ENCODE measurements at regions not wholly inside any gene's neighbourhood (a gene's known extent, or its start where the extent isn't known, plus 50 kb on each side); places are given as distances from the start of the nearest gene placed in this dataset.

GRCh38 chr7:25887266-25887665, 264.7 kb upstream of the NFE2L3 start:
- Histone ChIP-seq H2AFZ (ENCODE audit: insufficient read depth, low read depth, low read length, poor library complexity, severe bottlenecking) (no peak overlapping the region), H3K27me3 (replicated peaks in 1 of 4; ENCODE audit: control extremely low read depth in 1 of 4, control insufficient read depth in 3 of 4, insufficient read depth in 4 of 4, low read length in 3 of 4) (peaks cover 0 to 39% (median 17%) of the 10 kb centered on the region in 4 experiments), H3K4me2 (replicated peaks; ENCODE audit: low read depth, low read length, poor library complexity, severe bottlenecking) (no peak overlapping the region), H3K27ac (ENCODE audit: low read length in 2 of 2) (no peak overlapping the region), H3K4me1 (ENCODE audit: control insufficient read depth in 2 of 2, insufficient read depth in 2 of 2, low read length in 2 of 2) (no peaks in the 10 kb centered on the region), H3K4me3 (ENCODE audit: control extremely low read depth in 1 of 5, extremely low read depth in 1 of 5, insufficient read depth in 1 of 5, low read depth in 2 of 5, low read length in 4 of 5) (no peak overlapping the region), H3K36me3 (replicated peaks in 1 of 2; ENCODE audit: control extremely low read depth in 1 of 2, control insufficient read depth in 1 of 2, extremely low read depth in 1 of 2, insufficient read depth in 2 of 2, low read length in 1 of 2) (no peaks in the 10 kb centered on the region), H4K20me1 (ENCODE audit: control insufficient read depth, insufficient read depth, low read length, poor library complexity, severe bottlenecking) (no peaks in the 10 kb centered on the region), H3K9ac (ENCODE audit: low read length) (no peak overlapping the region), H3K79me2 (ENCODE audit: control insufficient read depth, insufficient read depth, low read length) (no peaks in the 10 kb centered on the region), H3K9me3 (ENCODE audit: control extremely low read depth in 1 of 3, control insufficient read depth in 2 of 3, insufficient read depth in 1 of 3, low read length in 2 of 3) (no peaks in the 10 kb centered on the region)
- Mint-ChIP-seq H3K9me3 (ENCODE audit: insufficient read depth) (no peaks in the 10 kb centered on the region), H3K4me1 (no peaks in the 10 kb centered on the region), H3K27ac (no peak overlapping the region), H3K27me3 (peaks cover 71% of the 10 kb centered on the region), H3K4me3 (no peak overlapping the region)
- DNase-seq: no peak
- TF ChIP-seq, protein P1, sequence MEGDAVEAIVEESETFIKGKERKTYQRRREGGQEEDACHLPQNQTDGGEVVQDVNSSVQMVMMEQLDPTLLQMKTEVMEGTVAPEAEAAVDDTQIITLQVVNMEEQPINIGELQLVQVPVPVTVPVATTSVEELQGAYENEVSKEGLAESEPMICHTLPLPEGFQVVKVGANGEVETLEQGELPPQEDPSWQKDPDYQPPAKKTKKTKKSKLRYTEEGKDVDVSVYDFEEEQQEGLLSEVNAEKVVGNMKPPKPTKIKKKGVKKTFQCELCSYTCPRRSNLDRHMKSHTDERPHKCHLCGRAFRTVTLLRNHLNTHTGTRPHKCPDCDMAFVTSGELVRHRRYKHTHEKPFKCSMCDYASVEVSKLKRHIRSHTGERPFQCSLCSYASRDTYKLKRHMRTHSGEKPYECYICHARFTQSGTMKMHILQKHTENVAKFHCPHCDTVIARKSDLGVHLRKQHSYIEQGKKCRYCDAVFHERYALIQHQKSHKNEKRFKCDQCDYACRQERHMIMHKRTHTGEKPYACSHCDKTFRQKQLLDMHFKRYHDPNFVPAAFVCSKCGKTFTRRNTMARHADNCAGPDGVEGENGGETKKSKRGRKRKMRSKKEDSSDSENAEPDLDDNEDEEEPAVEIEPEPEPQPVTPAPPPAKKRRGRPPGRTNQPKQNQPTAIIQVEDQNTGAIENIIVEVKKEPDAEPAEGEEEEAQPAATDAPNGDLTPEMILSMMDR (IDR thresholded peaks at IDR 0.05): no peak
- no peak for TF ChIP-seq EZH2 (IDR thresholded peaks at IDR 0.05; ENCODE audit: borderline replicate concordance, insufficient read depth, low read depth, low read length, poor library complexity, severe bottlenecking)
- ChIA-PET CTCF (interaction anchor here (1.7 to 1.8 kb wide), 2 partner anchors 9 to 478 kb away, joined by 4 to 5 read pairs; no protein-coding TSS in a partner anchor), POLR2A (no interaction called here)
- WGBS (ENCODE audit: insufficient coverage): 74% methylated on average over 3 of the region's 3 CpGs
- intact Hi-C loops (cut with micrococcal nuclease): no loop called here
- no peak for ATAC-seq (ENCODE audit: low read depth)

- Histone ChIP-seq H3K9me3 (ENCODE audit: control extremely low read depth in 1 of 3, control insufficient read depth in 2 of 3, insufficient read depth in 1 of 3, low read length in 2 of 3) (no peaks in the 10 kb centered on the region), H3K27ac (ENCODE audit: low read length in 2 of 2) (no peak overlapping the region), H3K36me3 (replicated peaks in 1 of 2; ENCODE audit: control extremely low read depth in 1 of 2, control insufficient read depth in 1 of 2, extremely low read depth in 1 of 2, insufficient read depth in 2 of 2, low read length in 1 of 2) (no peaks in the 10 kb centered on the region), H3K79me2 (ENCODE audit: control insufficient read depth, insufficient read depth, low read length) (no peaks in the 10 kb centered on the region), H3K4me2 (replicated peaks; ENCODE audit: low read depth, low read length, poor library complexity, severe bottlenecking) (no peak overlapping the region), H2AFZ (ENCODE audit: insufficient read depth, low read depth, low read length, poor library complexity, severe bottlenecking) (no peak overlapping the region), H4K20me1 (ENCODE audit: control insufficient read depth, insufficient read depth, low read length, poor library complexity, severe bottlenecking) (no peaks in the 10 kb centered on the region), H3K4me1 (ENCODE audit: control insufficient read depth in 2 of 2, insufficient read depth in 2 of 2, low read length in 2 of 2) (peaks cover 0 to 4% of the 10 kb centered on the region in 2 donors), H3K27me3 (replicated peaks in 1 of 4; ENCODE audit: control extremely low read depth in 1 of 4, control insufficient read depth in 3 of 4, insufficient read depth in 4 of 4, low read length in 3 of 4) (peaks cover 0 to 36% (median 13%) of the 10 kb centered on the region in 4 experiments), H3K4me3 (ENCODE audit: control extremely low read depth in 1 of 5, extremely low read depth in 1 of 5, insufficient read depth in 1 of 5, low read depth in 2 of 5, low read length in 4 of 5) (no peak overlapping the region), H3K9ac (ENCODE audit: low read length) (no peak overlapping the region)
- CTCF ChIA-PET: interaction anchor here (1.2 to 1.8 kb wide), 4 partner anchors 10 to 1273 kb away, joined by 3 to 5 read pairs (median 4); no protein-coding TSS in a partner anchor
- Mint-ChIP-seq H3K4me3 (no peak overlapping the region), H3K27ac (no peak overlapping the region), H3K27me3 (peaks cover 68% of the 10 kb centered on the region), H3K9me3 (ENCODE audit: insufficient read depth) (no peaks in the 10 kb centered on the region), H3K4me1 (peaks cover 3% of the 10 kb centered on the region)
- POLR2A ChIA-PET: no interaction called here
- DNase-seq (no peak), ATAC-seq (ENCODE audit: low read depth) (no peak)
- intact Hi-C loops (cut with micrococcal nuclease): no loop called here
- 100% methylated on average over 1 of the region's 2 CpGs for WGBS (ENCODE audit: insufficient coverage)
- TF ChIP-seq, protein P1 (IDR thresholded peaks at IDR 0.05): no peak
- no peak for TF ChIP-seq EZH2 (IDR thresholded peaks at IDR 0.05; ENCODE audit: borderline replicate concordance, insufficient read depth, low read depth, low read length, poor library complexity, severe bottlenecking)
Observed at GRCh38 chr7:25887795-25888559, 264.0 kb upstream of the NFE2L3 start.
